ENCODE measurements at regions not wholly inside any gene's neighbourhood (a gene's known extent, or its start where the extent isn't known, plus 50 kb on each side); places are given as distances from the start of the nearest gene placed in this dataset.

DNA sequence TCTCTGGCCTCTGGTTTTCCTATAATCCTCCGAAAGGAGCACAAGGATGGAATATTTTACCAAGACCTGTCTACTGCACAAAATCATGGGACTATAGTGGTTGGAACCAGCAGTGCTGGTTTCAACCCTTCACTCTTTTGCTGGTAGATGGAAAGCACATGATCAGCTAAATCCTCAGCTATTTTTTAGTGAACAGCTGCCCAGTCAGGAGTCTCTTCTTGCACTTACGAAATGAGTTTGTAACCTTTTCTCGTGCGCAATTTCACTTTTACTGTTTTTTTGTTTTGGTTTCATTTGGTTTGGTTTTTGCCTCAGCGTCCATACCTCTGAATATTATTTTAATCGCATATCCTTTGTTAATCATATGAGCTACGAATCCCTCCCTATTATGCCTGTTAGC is 418.5 kb upstream of the CPEB2 start:
- no peaks in the 10 kb centered on the region for H3K9me3 ChIP-seq (ENCODE audit: low read depth, low read length)
- H3K4me1 ChIP-seq (ENCODE audit: insufficient read depth, low read length) = no peaks in the 10 kb centered on the region
- H2AFZ ChIP-seq (ENCODE audit: low read length) = no peak overlapping the region
- no peaks in the 10 kb centered on the region for H3K79me2 ChIP-seq (ENCODE audit: insufficient read depth, low read length)
- no peaks in the 10 kb centered on the region for H4K20me1 ChIP-seq (ENCODE audit: insufficient read depth, low read length)
- DNase-seq (ENCODE audit: insufficient read length, low spot score, missing footprints) = no peak
- TF ChIP-seq, protein P1, sequence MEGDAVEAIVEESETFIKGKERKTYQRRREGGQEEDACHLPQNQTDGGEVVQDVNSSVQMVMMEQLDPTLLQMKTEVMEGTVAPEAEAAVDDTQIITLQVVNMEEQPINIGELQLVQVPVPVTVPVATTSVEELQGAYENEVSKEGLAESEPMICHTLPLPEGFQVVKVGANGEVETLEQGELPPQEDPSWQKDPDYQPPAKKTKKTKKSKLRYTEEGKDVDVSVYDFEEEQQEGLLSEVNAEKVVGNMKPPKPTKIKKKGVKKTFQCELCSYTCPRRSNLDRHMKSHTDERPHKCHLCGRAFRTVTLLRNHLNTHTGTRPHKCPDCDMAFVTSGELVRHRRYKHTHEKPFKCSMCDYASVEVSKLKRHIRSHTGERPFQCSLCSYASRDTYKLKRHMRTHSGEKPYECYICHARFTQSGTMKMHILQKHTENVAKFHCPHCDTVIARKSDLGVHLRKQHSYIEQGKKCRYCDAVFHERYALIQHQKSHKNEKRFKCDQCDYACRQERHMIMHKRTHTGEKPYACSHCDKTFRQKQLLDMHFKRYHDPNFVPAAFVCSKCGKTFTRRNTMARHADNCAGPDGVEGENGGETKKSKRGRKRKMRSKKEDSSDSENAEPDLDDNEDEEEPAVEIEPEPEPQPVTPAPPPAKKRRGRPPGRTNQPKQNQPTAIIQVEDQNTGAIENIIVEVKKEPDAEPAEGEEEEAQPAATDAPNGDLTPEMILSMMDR (IDR thresholded peaks at IDR 0.05; ENCODE audit: extremely low read depth, low read depth, low read length) = no peak
- no peaks in the 10 kb centered on the region for H3K27me3 ChIP-seq (ENCODE audit: insufficient read depth, low read length)
- H3K36me3 ChIP-seq (ENCODE audit: insufficient read depth, low read length) = no peaks in the 10 kb centered on the region
- no peak overlapping the region for H3K4me3 ChIP-seq (ENCODE audit: insufficient read depth, low read length)
- no peak overlapping the region for H3K4me2 ChIP-seq (ENCODE audit: insufficient read depth, low read length)
- no peak overlapping the region for H3K27ac ChIP-seq (ENCODE audit: low read depth, low read length)

DNA sequence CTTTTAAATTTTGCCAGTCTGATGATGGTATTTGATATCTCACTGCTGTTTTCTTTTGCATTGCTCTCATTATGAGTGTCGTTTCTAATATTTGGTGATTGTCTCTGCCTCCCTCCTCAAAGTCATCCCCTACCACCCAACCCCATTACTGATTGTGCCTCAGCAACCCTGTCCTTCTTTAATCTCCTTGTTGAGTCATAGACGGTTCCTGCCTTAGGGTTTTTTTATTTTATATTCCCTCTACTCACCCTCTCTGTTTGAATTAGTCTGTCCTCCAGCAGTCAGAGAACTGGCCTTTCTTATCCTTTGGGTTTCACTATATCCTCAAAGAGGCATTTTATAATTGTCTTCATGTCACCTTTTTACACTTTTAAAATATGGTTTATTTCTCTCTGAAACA is 409.3 kb upstream of the CPEB2 start:
- H3K27me3 ChIP-seq (ENCODE audit: insufficient read depth, low read length) = no peaks in the 10 kb centered on the region
- no peak overlapping the region for H3K4me3 ChIP-seq (ENCODE audit: insufficient read depth, low read length)
- H3K27ac ChIP-seq (ENCODE audit: low read depth, low read length) = no peak overlapping the region
- DNase-seq (ENCODE audit: insufficient read length, low spot score, missing footprints) = no peak
- no peaks in the 10 kb centered on the region for H3K79me2 ChIP-seq (ENCODE audit: insufficient read depth, low read length)
- H2AFZ ChIP-seq (ENCODE audit: low read length) = no peak overlapping the region
- H3K36me3 ChIP-seq (ENCODE audit: insufficient read depth, low read length) = no peaks in the 10 kb centered on the region
- TF ChIP-seq, protein P1 (IDR thresholded peaks at IDR 0.05; ENCODE audit: extremely low read depth, low read depth, low read length) = no peak
- H3K4me1 ChIP-seq (ENCODE audit: insufficient read depth, low read length) = no peaks in the 10 kb centered on the region
- H4K20me1 ChIP-seq (ENCODE audit: insufficient read depth, low read length) = no peaks in the 10 kb centered on the region
- H3K9me3 ChIP-seq (ENCODE audit: low read depth, low read length) = no peaks in the 10 kb centered on the region
- no peak overlapping the region for H3K4me2 ChIP-seq (ENCODE audit: insufficient read depth, low read length)

DNA sequence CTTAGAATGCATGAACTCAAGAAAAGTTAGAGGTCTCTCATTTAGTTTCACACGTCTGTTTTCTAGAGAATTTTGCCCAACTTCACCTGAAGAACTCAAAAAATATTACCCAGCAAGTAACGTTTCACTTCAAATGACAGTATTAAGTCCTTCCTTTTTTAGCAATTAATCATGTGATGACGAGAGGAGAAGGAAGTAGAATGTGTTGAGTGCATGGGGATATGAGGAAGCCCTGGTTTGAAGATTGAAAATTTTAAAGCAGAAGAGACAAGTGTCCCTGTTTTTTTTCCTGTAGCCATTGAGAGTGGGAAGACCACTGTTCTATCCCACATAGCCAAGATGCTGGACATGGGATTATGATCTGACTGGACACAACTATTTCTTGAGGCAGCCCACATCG is 406.3 kb upstream of the CPEB2 start:
- Histone ChIP-seq H3K27me3 (ENCODE audit: insufficient read depth, low read length) (no peaks in the 10 kb centered on the region), H3K79me2 (ENCODE audit: insufficient read depth, low read length) (no peaks in the 10 kb centered on the region), H3K36me3 (ENCODE audit: insufficient read depth, low read length) (no peaks in the 10 kb centered on the region), H3K9me3 (ENCODE audit: low read depth, low read length) (no peaks in the 10 kb centered on the region), H3K27ac (ENCODE audit: low read depth, low read length) (no peak overlapping the region), H2AFZ (ENCODE audit: low read length) (no peak overlapping the region), H3K4me3 (ENCODE audit: insufficient read depth, low read length) (no peak overlapping the region), H3K4me1 (ENCODE audit: insufficient read depth, low read length) (no peaks in the 10 kb centered on the region), H4K20me1 (ENCODE audit: insufficient read depth, low read length) (no peaks in the 10 kb centered on the region), H3K4me2 (ENCODE audit: insufficient read depth, low read length) (no peak overlapping the region)
- TF ChIP-seq, protein P1 (IDR thresholded peaks at IDR 0.05; ENCODE audit: extremely low read depth, low read depth, low read length) = no peak
- no peak for DNase-seq (ENCODE audit: insufficient read length, low spot score, missing footprints)

DNA sequence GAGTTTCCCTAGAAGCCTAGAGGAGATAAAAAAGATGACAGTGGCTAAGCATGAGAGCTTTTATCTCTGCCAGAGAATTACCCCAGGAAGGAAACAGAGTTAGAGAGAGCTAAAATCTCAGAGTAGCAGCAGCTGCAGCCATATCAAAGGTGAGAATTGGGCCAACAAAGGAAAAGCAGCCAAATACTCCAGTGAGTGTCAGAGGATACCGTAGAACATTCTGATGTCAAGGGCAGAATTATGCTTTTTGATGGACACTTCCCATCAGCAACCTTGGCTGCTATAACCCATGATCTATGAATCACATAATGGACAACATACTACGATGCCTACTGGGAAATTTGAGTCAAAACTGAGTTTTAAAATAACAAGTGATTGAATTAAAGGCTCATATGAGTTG is 405.8 kb upstream of the CPEB2 start:
- TF ChIP-seq, protein P1 (IDR thresholded peaks at IDR 0.05; ENCODE audit: extremely low read depth, low read depth, low read length) = no peak
- H3K4me3 ChIP-seq (ENCODE audit: insufficient read depth, low read length) = no peak overlapping the region
- H3K4me1 ChIP-seq (ENCODE audit: insufficient read depth, low read length) = no peaks in the 10 kb centered on the region
- DNase-seq (ENCODE audit: insufficient read length, low spot score, missing footprints) = no peak
- no peaks in the 10 kb centered on the region for H3K27me3 ChIP-seq (ENCODE audit: insufficient read depth, low read length)
- no peak overlapping the region for H3K4me2 ChIP-seq (ENCODE audit: insufficient read depth, low read length)
- H3K79me2 ChIP-seq (ENCODE audit: insufficient read depth, low read length) = no peaks in the 10 kb centered on the region
- no peak overlapping the region for H2AFZ ChIP-seq (ENCODE audit: low read length)
- H4K20me1 ChIP-seq (ENCODE audit: insufficient read depth, low read length) = no peaks in the 10 kb centered on the region
- H3K36me3 ChIP-seq (ENCODE audit: insufficient read depth, low read length) = no peaks in the 10 kb centered on the region
- H3K27ac ChIP-seq (ENCODE audit: low read depth, low read length) = no peak overlapping the region
- H3K9me3 ChIP-seq (ENCODE audit: low read depth, low read length) = no peaks in the 10 kb centered on the region
